ENCODE measurements at regions not wholly inside any gene's neighbourhood (a gene's known extent, or its start where the extent isn't known, plus 50 kb on each side); places are given as distances from the start of the nearest gene placed in this dataset.

DNA sequence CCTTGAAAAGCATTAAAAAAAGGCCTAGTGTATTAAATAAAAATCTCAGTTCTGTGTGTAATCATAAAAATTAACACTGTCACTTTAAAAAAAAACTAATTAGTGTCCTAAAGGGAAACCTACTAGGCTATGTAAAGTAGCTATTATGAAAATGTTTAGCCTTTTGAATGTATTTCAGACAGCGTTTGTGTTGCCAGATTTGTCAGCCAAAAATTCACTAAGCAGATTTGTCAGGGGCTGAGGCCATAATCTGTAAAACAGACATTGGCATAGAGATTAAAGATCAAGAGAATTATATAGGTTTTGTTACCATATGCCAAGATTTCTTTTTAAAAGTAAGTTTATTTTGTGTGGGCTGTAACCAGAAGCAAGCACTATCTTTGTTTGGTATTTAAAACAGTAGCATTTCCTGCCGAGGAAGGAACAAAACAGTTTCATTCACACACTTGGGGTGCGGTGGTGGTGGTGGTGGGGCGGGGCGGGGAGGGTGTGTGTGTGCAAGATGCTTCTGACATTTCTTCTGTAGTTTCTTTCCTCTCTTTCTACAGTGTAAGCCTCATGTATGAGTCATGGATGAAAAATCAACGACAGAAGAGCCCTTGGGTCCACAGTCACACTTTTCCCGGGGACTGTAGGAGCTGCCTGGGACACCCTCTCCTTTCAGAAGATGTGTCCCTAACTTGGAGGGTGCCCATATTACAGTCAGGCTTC is 328.5 kb upstream of the FANCL start:
- Mint-ChIP-seq H3K36me3 (ENCODE audit: low read depth) (no peaks in the 10 kb centered on the region), H3K4me1 (ENCODE audit: low read depth) (peaks cover 18% of the 10 kb centered on the region), H3K9me3 (ENCODE audit: insufficient read depth) (no peaks in the 10 kb centered on the region), H3K4me3 (no peak overlapping the region), H3K27me3 (ENCODE audit: low read depth) (peaks cover 4% of the 10 kb centered on the region), H3K27ac (no peak overlapping the region)
- peak; percentile 84 for ATAC-seq
- CTCF ChIA-PET = no interaction called here
- POLR2A ChIA-PET = no interaction called here
- peak; percentile 36 for DNase-seq

GRCh38 chr2:58568901-58569300 is 327.8 kb upstream of the FANCL start:
- Mint-ChIP-seq H3K36me3 (ENCODE audit: low read depth) (no peaks in the 10 kb centered on the region), H3K27ac (no peak overlapping the region), H3K4me3 (no peak overlapping the region), H3K27me3 (ENCODE audit: low read depth) (peaks cover 4% of the 10 kb centered on the region), H3K4me1 (ENCODE audit: low read depth) (peaks cover 18% of the 10 kb centered on the region), H3K9me3 (ENCODE audit: insufficient read depth) (no peaks in the 10 kb centered on the region)
- ChIA-PET CTCF (no interaction called here), POLR2A (no interaction called here)
- DNase-seq = no peak
- no peak for ATAC-seq

DNA sequence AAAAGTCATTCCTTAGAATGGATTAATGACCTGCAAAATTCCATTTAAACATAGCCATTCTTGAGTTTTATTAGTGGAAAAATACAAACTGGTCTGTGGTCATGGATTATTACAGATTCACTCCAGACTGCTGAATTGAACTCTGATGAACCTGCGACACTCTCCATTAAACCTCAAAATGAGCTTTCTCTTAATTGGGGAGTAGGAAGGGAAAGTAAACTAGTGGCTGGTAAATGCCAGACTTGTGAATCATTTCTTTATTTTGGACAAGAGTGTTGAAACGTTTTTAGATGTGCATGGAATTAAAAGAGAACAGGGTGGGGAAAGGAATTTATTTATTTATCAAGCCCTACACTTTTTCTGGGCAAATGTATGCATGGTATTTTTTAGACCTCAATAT is 321.2 kb upstream of the FANCL start:
- CTCF ChIA-PET = no interaction called here

DNA sequence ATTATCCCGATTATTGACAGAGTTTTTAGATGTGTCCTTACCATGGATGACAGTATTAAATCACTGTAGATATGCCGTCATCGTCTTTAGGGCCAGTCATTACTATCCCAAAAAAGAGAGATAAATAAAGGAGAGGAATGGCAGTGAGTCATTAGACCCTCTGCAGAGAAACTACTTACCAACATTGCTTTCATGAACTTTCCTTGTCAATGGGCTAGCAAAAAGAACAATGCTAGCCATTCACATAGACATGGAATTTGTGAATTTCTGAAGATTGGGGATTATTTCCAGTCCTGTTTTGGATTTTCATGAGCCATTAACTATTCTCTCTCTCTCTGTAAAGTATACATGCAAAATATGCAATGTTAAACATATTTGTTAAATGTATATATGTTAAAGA is 319.4 kb upstream of the FANCL start:
- Mint-ChIP-seq H3K27ac (no peak overlapping the region), H3K4me1 (ENCODE audit: low read depth) (no peaks in the 10 kb centered on the region), H3K36me3 (ENCODE audit: low read depth) (no peaks in the 10 kb centered on the region), H3K4me3 (no peak overlapping the region), H3K27me3 (ENCODE audit: low read depth) (peaks cover 2% of the 10 kb centered on the region), H3K9me3 (ENCODE audit: insufficient read depth) (no peaks in the 10 kb centered on the region)
- ChIA-PET POLR2A (no interaction called here), CTCF (no interaction called here)
- DNase-seq (no peak), ATAC-seq (no peak)

More for the DNA sequence above, 321.2 kb upstream of the FANCL start:
- ATAC-seq (no peak), DNase-seq (no peak)
- Mint-ChIP-seq H3K36me3 (ENCODE audit: low read depth) (no peaks in the 10 kb centered on the region), H3K4me1 (ENCODE audit: low read depth) (no peaks in the 10 kb centered on the region), H3K9me3 (ENCODE audit: insufficient read depth) (no peaks in the 10 kb centered on the region), H3K27me3 (ENCODE audit: low read depth) (peaks cover 5% of the 10 kb centered on the region), H3K4me3 (no peak overlapping the region), H3K27ac (no peak overlapping the region)
- POLR2A ChIA-PET = no interaction called here

DNA sequence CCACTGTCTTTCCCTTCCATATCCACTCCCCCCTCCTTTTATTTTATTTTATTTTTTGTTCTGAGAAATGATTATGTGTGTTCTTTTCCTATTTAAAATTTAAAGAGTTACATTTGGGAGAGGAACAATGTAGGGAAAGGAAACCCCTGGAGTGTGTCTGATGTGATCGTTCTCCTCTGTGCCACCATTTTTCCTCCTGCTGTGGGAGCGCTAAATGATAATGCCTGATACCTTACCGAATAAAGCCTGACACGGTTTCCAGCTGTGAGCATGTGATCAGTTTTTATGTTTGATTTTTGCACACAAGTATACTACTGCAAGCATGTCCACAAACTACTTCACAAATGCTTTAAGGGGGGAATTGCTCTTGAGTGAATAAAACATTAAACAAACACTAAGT is 317.8 kb upstream of the FANCL start:
- CTCF ChIA-PET = no interaction called here
- POLR2A ChIA-PET = no interaction called here
- ATAC-seq = no peak
- no peaks in the 10 kb centered on the region for H3K4me1 Mint-ChIP-seq (ENCODE audit: low read depth)
- DNase-seq = no peak
- H3K9me3 Mint-ChIP-seq (ENCODE audit: insufficient read depth) = no peaks in the 10 kb centered on the region
- no peak overlapping the region for H3K4me3 Mint-ChIP-seq
- H3K27ac Mint-ChIP-seq = no peak overlapping the region
- no peaks in the 10 kb centered on the region for H3K36me3 Mint-ChIP-seq (ENCODE audit: low read depth)
- H3K27me3 Mint-ChIP-seq (ENCODE audit: low read depth) = peaks cover 2% of the 10 kb centered on the region

DNA sequence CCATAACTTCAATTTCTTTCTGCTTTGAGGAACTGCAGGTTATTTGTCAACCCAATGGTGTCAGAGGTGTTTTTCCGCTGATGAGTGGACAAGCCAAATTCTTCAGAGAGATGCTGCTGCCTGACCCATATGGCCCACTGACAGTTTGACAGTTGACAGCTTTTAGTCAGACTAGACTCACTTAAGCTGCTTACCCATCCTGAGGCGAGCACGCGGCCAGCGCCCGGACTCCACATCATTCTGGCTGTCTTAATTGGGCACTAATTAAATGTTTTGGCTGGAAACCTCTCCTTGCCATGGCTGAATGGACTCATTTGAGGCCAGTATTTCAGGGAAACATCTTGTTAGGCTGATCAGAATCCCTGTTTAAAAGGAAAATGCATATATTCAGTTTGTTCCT is 316.1 kb upstream of the FANCL start:
- no peak overlapping the region for H3K27ac Mint-ChIP-seq
- no peaks in the 10 kb centered on the region for H3K36me3 Mint-ChIP-seq (ENCODE audit: low read depth)
- H3K9me3 Mint-ChIP-seq (ENCODE audit: insufficient read depth) = no peaks in the 10 kb centered on the region
- no peaks in the 10 kb centered on the region for H3K4me1 Mint-ChIP-seq (ENCODE audit: low read depth)
- no peak overlapping the region for H3K4me3 Mint-ChIP-seq
- CTCF ChIA-PET = no interaction called here
- POLR2A ChIA-PET = no interaction called here
- ATAC-seq = no peak
- H3K27me3 Mint-ChIP-seq (ENCODE audit: low read depth) = peaks cover 2% of the 10 kb centered on the region
- DNase-seq = no peak

GRCh38 chr2:58553937-58554336 is 312.8 kb upstream of the FANCL start:
- H3K27me3 Mint-ChIP-seq (ENCODE audit: low read depth) = peaks cover under 1% of the 10 kb centered on the region
- H3K9me3 Mint-ChIP-seq (ENCODE audit: insufficient read depth) = no peaks in the 10 kb centered on the region
- H3K4me3 Mint-ChIP-seq = no peak overlapping the region
- no peaks in the 10 kb centered on the region for H3K4me1 Mint-ChIP-seq (ENCODE audit: low read depth)
- no peak for DNase-seq
- ChIA-PET CTCF (interaction anchor here (0.9 kb wide), 1 partner anchor 28 kb away, joined by 3 read pairs; no protein-coding TSS in a partner anchor), POLR2A (no interaction called here)
- H3K27ac Mint-ChIP-seq = no peak overlapping the region
- H3K36me3 Mint-ChIP-seq (ENCODE audit: low read depth) = no peaks in the 10 kb centered on the region
- no peak for ATAC-seq

- Mint-ChIP-seq H3K27me3 (ENCODE audit: low read depth) (no peaks in the 10 kb centered on the region), H3K9me3 (ENCODE audit: insufficient read depth) (no peaks in the 10 kb centered on the region), H3K4me3 (no peak overlapping the region), H3K4me1 (ENCODE audit: low read depth) (no peaks in the 10 kb centered on the region), H3K27ac (no peak overlapping the region), H3K36me3 (ENCODE audit: low read depth) (no peaks in the 10 kb centered on the region)
- no peak for ATAC-seq
- CTCF ChIA-PET = interaction anchor here (0.9 kb wide), 1 partner anchor 28 kb away, joined by 3 read pairs; no protein-coding TSS in a partner anchor
- no peak for DNase-seq
- POLR2A ChIA-PET = no interaction called here
These were observed 312.4 kb upstream of the FANCL start for GRCh38 chr2:58553522-58553921.

DNA sequence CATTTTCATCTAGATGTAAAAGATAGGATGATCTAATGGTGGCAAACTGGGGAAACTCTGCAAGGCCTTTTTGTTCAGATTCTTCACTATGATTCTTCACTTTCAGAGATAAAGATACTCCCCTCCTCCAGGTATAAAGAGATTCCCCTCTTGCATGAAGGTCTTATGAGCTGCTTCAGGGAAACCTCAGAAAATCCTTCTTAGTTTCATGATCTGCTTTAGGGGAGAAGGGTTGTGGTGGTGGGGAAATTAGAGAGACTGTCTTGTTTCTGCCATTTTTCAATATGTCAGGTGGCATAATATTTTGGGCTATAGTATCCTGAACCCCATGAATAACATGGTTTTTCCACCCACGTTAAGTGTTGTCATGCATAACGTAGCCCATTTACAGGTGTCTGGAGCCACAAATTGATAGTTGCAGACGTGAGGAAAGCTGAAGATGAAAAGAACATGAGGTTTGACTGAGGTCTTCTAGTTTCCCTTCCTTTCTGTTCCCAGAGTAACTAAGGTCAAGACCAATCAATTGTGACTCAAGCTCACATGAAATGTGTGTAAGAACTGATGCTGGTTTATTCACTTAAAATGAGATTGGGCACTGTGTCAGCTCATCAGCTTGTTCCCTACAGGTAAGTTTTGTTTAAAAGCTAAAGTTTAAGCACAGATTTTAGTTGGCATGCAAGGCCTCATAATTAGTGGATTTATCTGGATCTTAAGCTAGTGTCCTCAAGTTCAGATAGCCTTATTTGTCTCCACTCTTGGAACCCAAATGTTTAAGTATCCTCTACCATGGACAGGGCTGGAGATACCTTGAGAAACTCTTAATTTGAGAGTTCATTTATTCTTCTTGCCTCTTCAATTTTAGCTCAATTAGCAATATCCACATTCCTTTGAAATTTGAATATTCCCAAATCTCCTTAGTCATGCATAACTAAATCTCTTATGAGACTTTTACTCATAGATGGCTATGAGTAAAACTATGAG is 304.5 kb upstream of the FANCL start:
- CTCF ChIA-PET = no interaction called here

DNA sequence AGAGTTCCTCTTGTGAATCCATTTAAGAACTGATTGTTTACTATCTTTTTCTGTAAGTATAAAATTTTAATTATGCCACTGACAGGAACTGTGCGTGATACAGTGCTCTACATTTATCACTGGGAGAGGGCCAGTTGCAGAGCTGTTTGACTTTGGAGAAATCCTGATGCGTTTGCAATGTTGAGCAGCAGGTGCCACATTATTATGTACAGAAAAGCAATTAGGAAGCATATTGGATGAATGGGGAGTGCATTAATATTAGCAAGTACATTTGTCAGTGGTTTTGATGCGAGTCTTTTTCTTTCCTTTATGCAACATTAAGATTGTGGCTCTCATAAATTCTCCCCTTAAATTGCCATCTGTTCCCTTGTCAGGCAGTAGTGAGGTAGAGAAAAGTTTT is 302.3 kb upstream of the FANCL start:
- POLR2A ChIA-PET = no interaction called here
- Mint-ChIP-seq H3K9me3 (ENCODE audit: insufficient read depth) (no peaks in the 10 kb centered on the region), H3K36me3 (ENCODE audit: low read depth) (no peaks in the 10 kb centered on the region), H3K27ac (no peak overlapping the region), H3K27me3 (ENCODE audit: low read depth) (no peaks in the 10 kb centered on the region), H3K4me1 (ENCODE audit: low read depth) (no peaks in the 10 kb centered on the region), H3K4me3 (no peak overlapping the region)
- ATAC-seq (no peak), DNase-seq (no peak)
- CTCF ChIA-PET = no interaction called here

More for the DNA sequence above, 304.5 kb upstream of the FANCL start:
- Mint-ChIP-seq H3K36me3 (ENCODE audit: low read depth) (no peaks in the 10 kb centered on the region), H3K9me3 (ENCODE audit: insufficient read depth) (no peaks in the 10 kb centered on the region), H3K27me3 (ENCODE audit: low read depth) (no peaks in the 10 kb centered on the region), H3K27ac (no peak overlapping the region), H3K4me1 (ENCODE audit: low read depth) (no peaks in the 10 kb centered on the region), H3K4me3 (no peak overlapping the region)
- no peak for DNase-seq
- POLR2A ChIA-PET = no interaction called here
- no peak for ATAC-seq

DNA sequence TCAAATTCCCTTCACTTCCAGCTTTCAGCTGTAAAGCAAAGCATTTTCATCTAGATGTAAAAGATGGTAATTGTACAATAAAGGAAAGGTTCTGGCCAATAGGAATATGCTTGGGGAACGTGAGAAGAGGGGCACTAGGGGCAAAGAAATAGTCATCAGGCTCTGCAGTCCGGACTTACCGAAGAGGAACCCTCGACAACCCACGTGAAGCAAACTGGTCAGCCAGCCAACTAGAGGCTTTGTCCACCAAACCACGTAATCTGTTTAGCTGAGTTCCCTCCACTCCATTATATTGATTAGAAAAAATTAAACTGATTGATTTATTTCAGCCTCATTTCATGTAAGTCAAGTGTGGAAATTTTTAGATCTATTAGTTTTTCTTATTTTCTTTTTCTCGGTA is 300.4 kb upstream of the FANCL start:
- no peak overlapping the region for H3K27ac Mint-ChIP-seq
- H3K4me1 Mint-ChIP-seq (ENCODE audit: low read depth) = no peaks in the 10 kb centered on the region
- no peak for DNase-seq
- no peaks in the 10 kb centered on the region for H3K36me3 Mint-ChIP-seq (ENCODE audit: low read depth)
- no peak for ATAC-seq
- CTCF ChIA-PET = no interaction called here
- H3K9me3 Mint-ChIP-seq (ENCODE audit: insufficient read depth) = no peaks in the 10 kb centered on the region
- POLR2A ChIA-PET = no interaction called here
- no peaks in the 10 kb centered on the region for H3K27me3 Mint-ChIP-seq (ENCODE audit: low read depth)
- no peak overlapping the region for H3K4me3 Mint-ChIP-seq

DNA sequence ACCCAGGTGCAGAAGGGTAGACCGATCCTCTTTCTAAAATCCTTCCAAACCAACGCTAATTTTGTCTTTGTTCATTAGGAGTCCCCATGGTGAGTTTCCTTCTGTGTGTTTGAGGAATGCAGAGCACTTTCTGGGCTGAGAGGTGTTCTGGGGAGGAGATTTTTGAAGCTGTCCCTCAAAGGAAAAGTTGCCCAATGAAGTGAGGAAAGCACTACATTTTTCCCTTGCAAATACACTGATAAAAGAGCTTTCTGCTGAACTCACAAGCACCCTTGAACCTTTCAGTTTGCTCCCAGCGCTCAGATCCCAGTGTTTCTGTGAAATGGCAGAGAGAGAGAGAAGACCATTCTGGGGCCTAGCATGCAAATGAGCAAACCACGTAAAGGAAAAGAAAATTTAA is 299.6 kb upstream of the FANCL start:
- H3K27me3 Mint-ChIP-seq (ENCODE audit: low read depth) = no peaks in the 10 kb centered on the region
- DNase-seq (no peak), ATAC-seq (no peak)
- ChIA-PET CTCF (no interaction called here), POLR2A (no interaction called here)
- H3K27ac Mint-ChIP-seq = no peak overlapping the region
- H3K36me3 Mint-ChIP-seq (ENCODE audit: low read depth) = no peaks in the 10 kb centered on the region
- no peaks in the 10 kb centered on the region for H3K9me3 Mint-ChIP-seq (ENCODE audit: insufficient read depth)
- H3K4me1 Mint-ChIP-seq (ENCODE audit: low read depth) = no peaks in the 10 kb centered on the region
- H3K4me3 Mint-ChIP-seq = no peak overlapping the region

Measured in activated CD8-positive, alpha-beta T cell treated with anti-CD3 and anti-CD28 coated beads, Interleukin-2, amount 10 ng/mL, durations not matched to agents 7 days and 5 days (primary cell).